Stimulated activated CD4-positive, alpha-beta T cell treated with anti-CD3 and anti-CD28 coated beads, Interleukin-4, amount 100 ng/mL, for 4 hours (primary cell): ENCODE measurements at regions not wholly inside any gene's neighbourhood (a gene's known extent, or its start where the extent isn't known, plus 50 kb on each side); places are given as distances from the start of the nearest gene placed in this dataset.
"Not testable (repeated sequence)": the region's sequence is repeated elsewhere in the genome, so short reads cannot be mapped to it uniquely, and the experiment has no call there.

ENCODE experiments used
- DNase-seq, 2 experiments: peaks; one replicate each; pipeline ENCODE4 v3.0.0-alpha.2; 2020

GRCh38 chr18:64707052-64707451 is 558.2 kb upstream of the LINC00305 start:
- DNase-seq: no peak

DNA sequence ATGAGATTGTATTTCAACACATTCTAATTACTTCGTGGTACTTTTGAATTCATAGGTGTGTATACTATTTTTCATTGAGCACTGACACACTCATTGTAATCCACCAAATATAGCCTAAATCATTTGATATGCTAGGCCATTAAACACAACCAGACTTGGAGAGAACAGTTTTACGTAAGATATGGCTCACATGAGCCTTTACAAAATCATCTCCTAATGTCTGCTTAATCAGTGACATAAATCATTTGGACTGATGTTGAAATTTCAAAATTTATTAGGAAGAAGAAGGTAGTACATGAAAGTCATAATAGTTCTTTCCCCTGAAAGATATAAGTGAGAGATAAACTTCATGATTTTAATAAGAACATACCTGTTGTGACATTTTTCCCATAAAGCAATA is 550.2 kb upstream of the LINC00305 start:
- DNase-seq: no peak

DNA sequence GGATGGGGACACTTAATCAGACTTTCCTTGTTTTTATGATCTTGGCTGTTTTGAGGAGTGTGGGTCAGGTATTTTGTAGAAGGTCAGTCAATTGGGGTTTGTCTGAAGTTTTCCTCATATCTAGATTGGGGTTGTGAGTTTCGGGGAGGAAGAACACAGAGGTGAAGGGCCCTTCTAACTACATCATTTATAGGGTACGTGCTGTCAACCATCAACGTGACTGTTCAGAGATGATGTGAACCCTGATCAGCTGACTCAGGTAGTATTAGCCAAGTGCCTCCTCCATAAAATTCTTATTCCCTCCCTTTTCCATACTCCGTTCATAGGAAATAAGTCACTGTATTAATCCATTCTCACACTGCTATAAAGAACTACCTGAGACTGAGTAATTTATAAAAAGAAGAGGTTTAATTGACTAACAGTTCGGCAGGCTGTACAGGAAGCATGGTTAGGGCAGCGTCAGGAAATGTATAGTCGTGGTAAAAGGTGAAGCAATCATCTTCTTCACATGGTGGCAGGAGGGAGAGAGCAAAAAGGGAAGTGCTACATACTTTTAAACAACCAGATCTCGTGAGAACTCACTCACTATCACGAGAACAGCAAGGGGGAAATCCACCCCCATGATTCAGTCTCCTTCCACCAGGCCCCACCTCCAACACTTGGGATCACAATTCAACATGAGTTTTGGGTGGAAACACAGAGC is 547.1 kb upstream of the LINC00305 start:
- DNase-seq: no peak

GRCh38 chr18:64693766-64694165 is 544.9 kb upstream of the LINC00305 start:
- no peak for DNase-seq

DNA sequence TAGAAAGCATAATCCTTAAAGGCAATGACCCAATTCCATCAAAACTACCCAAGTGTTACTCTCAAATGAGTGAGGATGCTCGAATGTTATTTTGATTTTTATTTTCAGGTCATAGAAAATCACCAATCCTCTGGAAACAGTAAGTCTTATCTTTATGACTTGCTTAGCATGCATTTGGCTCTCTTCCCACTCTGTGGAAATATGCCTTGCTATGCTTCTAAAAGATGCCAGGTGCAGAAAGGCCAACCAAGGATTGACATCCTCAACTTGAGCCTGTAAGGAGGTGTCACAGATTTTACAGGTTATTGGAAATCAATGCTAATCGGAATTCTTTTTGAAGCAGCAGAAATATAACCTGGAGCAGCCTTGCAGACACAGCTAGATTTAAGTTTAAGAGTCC is 543.9 kb upstream of the LINC00305 start:
- no peak for DNase-seq

GRCh38 chr18:64679121-64679520 is 530.2 kb upstream of the LINC00305 start:
- no peak for DNase-seq

DNA sequence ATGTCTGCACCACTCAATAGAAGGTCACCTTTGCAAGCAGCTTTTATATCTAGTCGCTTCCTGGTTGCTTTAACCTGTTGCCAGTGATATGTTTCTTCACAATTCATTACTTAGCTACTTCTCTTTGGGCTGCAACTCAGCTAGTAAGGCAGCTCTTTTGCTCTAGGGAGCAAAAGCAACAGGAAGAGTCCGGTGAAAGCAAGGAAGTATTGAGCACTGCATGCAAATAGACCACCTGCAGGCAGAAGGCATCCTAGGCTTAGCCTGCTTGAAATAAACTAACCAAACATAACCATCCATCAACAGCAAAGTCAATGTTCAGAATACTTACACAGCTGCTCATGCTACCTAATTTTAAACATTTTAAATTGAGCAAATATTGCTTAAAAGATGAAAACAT is 529.2 kb upstream of the LINC00305 start:
- DNase-seq: no peak

DNA sequence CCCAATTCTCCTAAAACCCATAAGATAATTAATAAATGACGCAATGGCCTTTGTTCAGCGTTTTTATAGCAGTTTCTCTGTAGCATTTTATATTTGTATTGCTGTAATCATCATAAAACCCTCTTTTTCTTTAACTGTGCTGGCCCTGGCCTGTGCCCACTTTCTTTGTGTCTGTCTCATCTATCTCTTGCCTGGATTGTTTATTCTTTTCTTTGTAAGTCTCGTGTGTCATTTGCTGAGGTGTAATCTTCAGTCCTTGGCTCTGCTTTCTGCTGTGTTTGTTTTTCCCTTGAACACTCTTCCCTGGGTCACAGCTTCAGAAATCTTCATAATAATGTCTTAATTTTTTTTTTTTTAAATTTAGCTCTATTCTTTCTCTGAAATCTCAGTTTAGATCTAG is 525.8 kb upstream of the LINC00305 start:
- DNase-seq: no peak

GRCh38 chr18:64671293-64671692 is 522.4 kb upstream of the LINC00305 start:
- DNase-seq: not testable (repeated sequence)

DNA sequence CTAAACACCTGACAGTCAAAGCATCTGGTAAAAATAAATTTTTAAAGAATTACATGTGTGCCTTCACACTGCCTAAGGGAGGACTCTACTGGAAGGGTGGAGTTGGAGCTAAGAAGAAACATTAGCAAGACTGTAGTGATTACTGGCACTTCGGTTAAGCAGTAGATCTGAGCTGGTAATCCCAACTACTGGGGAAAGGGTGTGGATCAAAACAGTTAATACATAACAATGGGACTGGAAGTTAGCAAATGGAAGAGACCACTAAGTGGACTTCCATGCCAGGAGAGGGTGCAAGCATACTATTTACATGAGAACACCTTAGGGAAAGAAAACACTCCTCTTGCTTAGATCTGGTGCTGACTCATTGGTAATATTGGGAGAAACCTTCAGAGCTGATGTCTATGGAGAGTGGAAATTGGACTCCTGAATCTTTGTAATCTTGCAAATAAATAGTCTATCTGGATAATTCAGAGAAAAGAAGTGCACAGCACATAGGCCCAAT is 519.6 kb upstream of the LINC00305 start:
- no peak for DNase-seq

DNA sequence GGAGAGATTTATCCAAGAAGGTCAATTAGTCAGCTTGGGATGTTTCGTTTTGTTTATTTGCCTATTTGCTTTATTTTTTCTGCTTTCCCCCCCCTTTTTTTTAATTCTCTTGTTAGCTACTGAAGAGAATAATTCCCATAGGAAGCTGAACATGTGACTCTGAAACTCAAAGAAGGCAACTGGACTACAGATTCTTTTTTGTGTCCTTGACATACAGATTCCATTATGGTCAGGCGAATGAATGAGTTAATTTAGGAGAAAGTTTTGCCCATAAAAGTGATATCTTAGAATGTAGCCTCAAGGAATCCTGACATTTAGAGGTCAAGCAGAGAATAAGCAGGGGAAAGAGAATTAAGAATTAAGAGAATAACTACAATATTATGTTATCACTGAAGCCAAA is 514.2 kb upstream of the LINC00305 start:
- no peak for DNase-seq

DNA sequence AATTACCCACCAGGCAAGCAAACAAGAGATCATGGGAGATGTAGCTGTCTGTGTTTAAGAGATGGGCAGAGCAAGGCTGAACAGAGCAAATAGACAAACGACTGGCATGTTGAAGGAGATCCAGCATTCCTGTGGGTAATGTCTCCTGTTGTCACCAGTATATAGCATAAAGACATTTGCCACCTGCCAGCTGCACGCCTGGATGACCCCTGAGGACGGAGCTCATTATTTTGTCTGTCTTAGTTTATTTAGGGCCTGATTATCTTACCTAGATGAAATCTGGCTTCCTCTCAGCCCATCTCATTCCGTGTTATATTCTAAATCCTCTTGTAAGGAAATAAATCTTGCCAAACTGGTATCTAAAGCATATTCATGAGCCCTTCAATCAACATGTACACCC is 510.3 kb upstream of the LINC00305 start:
- DNase-seq: no peak

GRCh38 chr18:64653068-64653467 is 504.2 kb upstream of the LINC00305 start:
- no peak for DNase-seq

DNA sequence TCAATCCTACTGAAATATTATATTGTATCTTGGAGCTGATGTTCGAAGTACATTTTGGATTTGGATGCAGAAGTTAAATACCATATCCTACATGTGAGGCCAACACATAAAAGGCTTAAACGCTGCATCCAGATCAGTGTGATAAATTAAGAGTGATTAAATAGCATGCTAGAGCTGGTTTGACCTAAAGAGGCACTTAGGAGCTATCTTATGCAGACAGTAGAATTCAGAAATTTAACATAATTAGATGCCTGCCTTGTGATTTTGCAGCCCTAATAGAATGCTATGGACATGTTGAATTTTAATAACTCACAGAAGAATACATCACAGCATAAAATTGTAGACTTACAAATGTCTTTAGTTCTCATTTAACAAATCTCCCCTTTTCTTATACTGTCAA is 501.2 kb upstream of the LINC00305 start:
- DNase-seq: no peak

GRCh38 chr18:64645753-64646152 is 496.9 kb upstream of the LINC00305 start:
- DNase-seq: no peak

GRCh38 chr18:64639536-64639935 is 490.6 kb upstream of the LINC00305 start:
- DNase-seq: no peak

- no peak for DNase-seq
These were observed 472.2 kb upstream of the LINC00305 start for GRCh38 chr18:64620971-64621560.

DNA sequence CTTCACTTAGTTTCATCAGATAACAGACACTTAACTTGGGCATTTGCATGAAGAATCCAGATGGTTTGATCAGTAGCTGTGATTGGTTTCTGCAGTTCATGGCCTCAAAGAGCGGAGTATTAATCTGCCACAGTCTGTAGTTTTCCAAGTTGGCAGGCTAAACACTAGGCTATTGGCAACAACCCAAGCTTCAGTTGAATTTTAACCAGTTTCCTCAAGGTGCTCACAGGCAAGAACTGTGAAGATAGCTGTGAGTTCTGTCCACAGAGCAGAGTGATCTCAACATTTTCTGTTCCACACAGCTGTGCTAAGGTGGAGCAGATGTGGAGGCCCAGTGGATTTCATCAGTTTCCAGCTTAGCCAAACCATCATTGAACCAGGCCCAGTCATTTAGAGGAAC is 469.5 kb upstream of the LINC00305 start:
- DNase-seq: no peak

DNA sequence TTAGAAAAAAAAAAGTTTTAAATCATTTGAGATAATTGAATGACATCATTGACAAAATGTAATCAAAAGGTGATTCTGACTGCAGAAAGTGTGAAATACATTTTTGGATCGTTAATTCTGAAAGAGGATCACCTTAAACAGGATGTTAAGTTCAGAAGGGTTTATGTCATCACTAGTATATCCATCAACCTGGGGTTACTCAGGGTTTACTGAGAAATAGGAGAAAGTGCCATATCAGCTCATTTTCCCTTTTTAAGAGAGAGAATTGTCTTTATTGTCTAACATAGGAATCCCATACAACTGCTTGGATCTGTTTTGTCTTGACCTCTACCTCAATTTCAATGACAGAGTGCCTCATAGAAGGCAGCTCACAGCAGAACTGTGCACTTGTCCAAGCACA is 466.1 kb upstream of the LINC00305 start:
- DNase-seq: no peak

GRCh38 chr18:64614446-64614845 is 465.6 kb upstream of the LINC00305 start:
- DNase-seq: no peak

DNA sequence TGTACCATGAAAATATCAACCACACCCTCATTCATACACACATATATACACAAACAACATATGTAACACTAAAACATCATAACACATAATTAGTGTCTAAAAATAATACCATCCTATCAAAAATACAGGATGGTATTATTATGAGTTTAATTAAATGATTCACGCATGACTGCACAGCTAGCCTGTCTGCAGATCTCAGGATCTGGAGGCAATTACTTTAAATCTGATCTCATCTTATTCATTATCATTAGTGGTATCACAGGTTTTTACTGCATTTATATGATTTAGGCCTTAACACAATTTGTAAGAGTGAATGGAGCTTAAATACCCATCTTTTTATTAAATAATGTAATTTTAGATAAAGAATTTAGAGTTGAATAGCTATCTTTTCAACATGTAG is 443.4 kb upstream of the LINC00305 start:
- no peak for DNase-seq

GRCh38 chr18:64589000-64589399 is 440.1 kb upstream of the LINC00305 start:
- no peak for DNase-seq

- no peak for DNase-seq
These were observed 417.6 kb upstream of the LINC00305 start for GRCh38 chr18:64566456-64566855.

DNA sequence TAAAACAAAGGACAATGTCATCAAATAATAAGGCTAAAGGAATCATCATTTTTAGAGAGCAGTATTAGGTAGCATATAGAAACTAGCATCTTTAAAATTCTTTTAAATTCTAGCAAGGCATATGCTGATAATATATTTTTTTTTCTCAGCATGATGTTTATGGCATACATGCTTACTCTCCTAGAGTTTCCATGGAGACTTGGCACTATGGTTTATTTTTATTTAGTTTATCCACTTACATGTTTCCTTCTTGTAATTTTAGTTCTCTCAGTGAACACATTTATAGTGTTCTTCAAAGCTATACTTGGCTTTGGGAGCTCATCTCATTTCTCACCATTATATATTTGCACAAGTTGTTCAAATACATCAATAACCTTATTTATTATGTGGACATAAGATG is 413.8 kb upstream of the LINC00305 start:
- DNase-seq: no peak

DNA sequence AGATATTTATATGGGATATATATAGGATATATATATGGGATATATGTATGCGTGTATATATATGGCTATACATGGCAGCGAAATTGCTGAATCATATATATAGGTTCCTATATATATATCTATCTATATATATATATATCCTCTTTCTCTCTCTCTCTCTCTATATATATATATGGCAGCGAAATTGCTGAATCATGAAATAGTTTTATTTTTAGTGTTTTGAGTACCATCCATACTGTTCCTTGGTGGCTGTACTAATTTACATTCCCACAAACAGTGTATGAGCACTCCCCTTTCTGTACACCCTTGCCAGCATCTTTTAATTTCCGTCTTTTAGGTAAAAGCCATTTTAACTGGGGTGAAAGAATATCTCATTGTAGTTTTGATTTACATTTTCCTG is 397.6 kb upstream of the LINC00305 start:
- no peak for DNase-seq
